ENCODE measurements at regions not wholly inside any gene's neighbourhood (a gene's known extent, or its start where the extent isn't known, plus 50 kb on each side); places are given as distances from the start of the nearest gene placed in this dataset.

- no peaks in the 10 kb centered on the region for H3K9me3 Mint-ChIP-seq
- H3K27me3 Mint-ChIP-seq (ENCODE audit: insufficient read depth, low read depth): no peaks in the 10 kb centered on the region
- Histone ChIP-seq H3K9me3 (ENCODE audit: low read depth) (no peaks in the 10 kb centered on the region), H3K79me2 (ENCODE audit: low read depth) (no peaks in the 10 kb centered on the region), H3K4me2 (no peak overlapping the region), H3K4me3 (no peak overlapping the region), H2AFZ (replicated peaks) (no peak overlapping the region), H3K36me3 (no peaks in the 10 kb centered on the region), H3K4me1 (no peaks in the 10 kb centered on the region), H3K9ac (no peak overlapping the region), H3K27me3 (no peaks in the 10 kb centered on the region), H3K27ac (no peak overlapping the region), H3F3A (ENCODE audit: low read depth) (no peaks in the 10 kb centered on the region), H4K20me1 (ENCODE audit: low read depth) (no peaks in the 10 kb centered on the region)
- H3K4me1 Mint-ChIP-seq: no peaks in the 10 kb centered on the region
- H3K27ac Mint-ChIP-seq: no peak overlapping the region
- H3K4me3 Mint-ChIP-seq: no peak overlapping the region
- DNase-seq (ENCODE audit: low spot score): no peak
- no peaks in the 10 kb centered on the region for H3K36me3 Mint-ChIP-seq
- TF ChIP-seq EZH2 (IDR thresholded peaks at IDR 0.05) (no peak), CTCF (IDR thresholded peaks at IDR 0.05) (no peak), EZH2phosphoT487 (IDR thresholded peaks at IDR 0.05) (no peak)
Observed at GRCh38 chr3:106957029-106957428, 420.2 kb upstream of the CCDC54 start.

- no peaks in the 10 kb centered on the region for H3K9me3 Mint-ChIP-seq
- H3K27ac Mint-ChIP-seq: no peak overlapping the region
- TF ChIP-seq EZH2 (IDR thresholded peaks at IDR 0.05) (no peak), CTCF (IDR thresholded peaks at IDR 0.05) (no peak)
- no peaks in the 10 kb centered on the region for H3K79me2 ChIP-seq (ENCODE audit: low read depth)
- DNase-seq (ENCODE audit: low spot score): no peak
- H3K9ac ChIP-seq: no peak overlapping the region
- H3K27me3 Mint-ChIP-seq (ENCODE audit: insufficient read depth, low read depth): peaks cover 2% of the 10 kb centered on the region
- H3K27me3 ChIP-seq: no peaks in the 10 kb centered on the region
- H3K9me3 ChIP-seq (ENCODE audit: low read depth): no peaks in the 10 kb centered on the region
- H3K4me3 Mint-ChIP-seq: no peak overlapping the region
- H3K4me1 Mint-ChIP-seq: peaks cover 12% of the 10 kb centered on the region
- no peak overlapping the region for H3K27ac ChIP-seq
- H3K36me3 Mint-ChIP-seq: no peaks in the 10 kb centered on the region
- no peaks in the 10 kb centered on the region for H3F3A ChIP-seq (ENCODE audit: low read depth)
- no peak overlapping the region for H2AFZ ChIP-seq (replicated peaks)
- no peak overlapping the region for H3K4me2 ChIP-seq
- peaks cover 7% of the 10 kb centered on the region for H3K4me1 ChIP-seq
- H3K36me3 ChIP-seq: no peaks in the 10 kb centered on the region
- H4K20me1 ChIP-seq (ENCODE audit: low read depth): no peaks in the 10 kb centered on the region
- no peak overlapping the region for H3K4me3 ChIP-seq
Observed at GRCh38 chr3:106962993-106963392, 414.2 kb upstream of the CCDC54 start.

DNA sequence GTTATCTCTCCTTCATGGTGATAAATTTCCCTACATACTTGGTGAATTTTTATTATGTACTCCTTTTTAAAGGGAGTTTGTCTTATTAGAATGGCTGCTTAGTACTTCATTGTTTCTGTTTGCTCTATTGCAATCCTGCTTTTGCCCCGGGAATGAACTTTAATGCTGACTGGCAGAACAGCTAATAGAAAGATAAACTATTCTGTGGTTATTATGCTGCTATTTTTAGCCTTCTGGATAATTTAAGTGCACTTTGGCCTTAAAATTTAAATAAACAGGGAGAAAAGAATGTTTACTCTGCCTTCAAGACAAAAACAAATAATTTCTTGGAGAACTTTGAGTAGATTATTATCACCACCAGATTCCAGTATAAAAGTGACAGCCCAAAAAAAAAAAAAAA lies 413.8 kb upstream of the CCDC54 start:
- peaks cover 2% of the 10 kb centered on the region for H3K27me3 Mint-ChIP-seq (ENCODE audit: insufficient read depth, low read depth)
- H3K4me3 Mint-ChIP-seq: no peak overlapping the region
- Histone ChIP-seq H3K27me3 (no peaks in the 10 kb centered on the region), H3K9me3 (ENCODE audit: low read depth) (no peaks in the 10 kb centered on the region), H2AFZ (replicated peaks) (no peak overlapping the region), H3K36me3 (no peaks in the 10 kb centered on the region), H3K4me3 (no peak overlapping the region), H3K4me2 (no peak overlapping the region), H3K79me2 (ENCODE audit: low read depth) (no peaks in the 10 kb centered on the region), H3K9ac (no peak overlapping the region), H3K4me1 (peaks cover 7% of the 10 kb centered on the region), H3F3A (ENCODE audit: low read depth) (no peaks in the 10 kb centered on the region), H3K27ac (no peak overlapping the region), H4K20me1 (ENCODE audit: low read depth) (no peaks in the 10 kb centered on the region)
- no peak for TF ChIP-seq CTCF (IDR thresholded peaks at IDR 0.05)
- no peak for TF ChIP-seq EZH2phosphoT487 (IDR thresholded peaks at IDR 0.05)
- TF ChIP-seq EZH2 (IDR thresholded peaks at IDR 0.05): no peak
- no peaks in the 10 kb centered on the region for H3K36me3 Mint-ChIP-seq
- no peak overlapping the region for H3K27ac Mint-ChIP-seq
- H3K4me1 Mint-ChIP-seq: peaks cover 12% of the 10 kb centered on the region
- no peaks in the 10 kb centered on the region for H3K9me3 Mint-ChIP-seq
- no peak for DNase-seq (ENCODE audit: low spot score)

DNA sequence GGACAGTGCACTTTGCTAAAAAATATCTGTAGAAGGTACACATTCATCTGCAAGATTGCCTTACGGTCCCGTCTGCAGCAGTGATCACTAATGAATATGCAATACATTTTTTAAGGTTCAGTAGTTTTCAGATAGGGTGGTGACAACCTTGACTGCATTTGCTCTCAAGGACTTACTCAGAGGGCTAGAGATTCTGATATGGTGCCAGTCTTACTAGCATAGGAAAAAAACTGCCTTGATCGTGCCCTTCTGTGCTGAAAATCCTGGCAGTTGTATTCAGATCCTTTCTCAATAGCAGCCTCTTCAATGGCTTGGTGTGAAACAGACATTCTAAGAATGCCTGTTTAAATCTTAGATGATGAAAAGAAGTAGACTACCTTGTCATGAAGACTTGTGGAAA lies 411.9 kb upstream of the CCDC54 start:
- no peak overlapping the region for H3K9ac ChIP-seq
- H3K9me3 Mint-ChIP-seq: no peaks in the 10 kb centered on the region
- no peak overlapping the region for H3K27ac ChIP-seq
- H3K36me3 Mint-ChIP-seq: no peaks in the 10 kb centered on the region
- H3K4me2 ChIP-seq: peak overlapping the region; percentile 8
- H3K4me1 ChIP-seq: peaks cover 7% of the 10 kb centered on the region
- H3K4me1 Mint-ChIP-seq: peaks cover 12% of the 10 kb centered on the region
- peak; percentile 11 for DNase-seq (ENCODE audit: low spot score)
- no peaks in the 10 kb centered on the region for H3K36me3 ChIP-seq
- no peak overlapping the region for H3K27ac Mint-ChIP-seq
- peaks cover 2% of the 10 kb centered on the region for H3K27me3 Mint-ChIP-seq (ENCODE audit: insufficient read depth, low read depth)
- no peaks in the 10 kb centered on the region for H4K20me1 ChIP-seq (ENCODE audit: low read depth)
- H3K27me3 ChIP-seq: no peaks in the 10 kb centered on the region
- H3F3A ChIP-seq (ENCODE audit: low read depth): no peaks in the 10 kb centered on the region
- no peak overlapping the region for H3K4me3 Mint-ChIP-seq
- no peak for TF ChIP-seq EZH2 (IDR thresholded peaks at IDR 0.05)
- TF ChIP-seq CTCF (IDR thresholded peaks at IDR 0.05): no peak
- no peak for TF ChIP-seq EZH2phosphoT487 (IDR thresholded peaks at IDR 0.05)
- H2AFZ ChIP-seq (replicated peaks): no peak overlapping the region
- H3K79me2 ChIP-seq (ENCODE audit: low read depth): no peaks in the 10 kb centered on the region
- no peaks in the 10 kb centered on the region for H3K9me3 ChIP-seq (ENCODE audit: low read depth)
- no peak overlapping the region for H3K4me3 ChIP-seq

Data from neural progenitor cell (in vitro differentiated cells).